Fibroblast of lung (primary cell): ENCODE measurements at regions not wholly inside any gene's neighbourhood (a gene's known extent, or its start where the extent isn't known, plus 50 kb on each side); places are given as distances from the start of the nearest gene placed in this dataset.
"Not testable (repeated sequence)": the region's sequence is repeated elsewhere in the genome, so short reads cannot be mapped to it uniquely, and the experiment has no call there.

Experiments used
- DNase-seq, 2 donors: peaks; one replicate each; pipeline versions ENCODE4 v3.0.0 to v3.0.0-alpha.2; 2010; ENCODE audit warnings: low read depth in 2 of 2
- H2AFZ ChIP-seq: 2 replicates; pipeline ENCODE4 v1.5.1; 2012; ENCODE audit warnings: low read length, control low read depth, inconsistent platforms
- H3K27ac ChIP-seq: 2 replicates; pipeline ENCODE4 v1.5.1; 2011; ENCODE audit warnings: low read length, control low read depth; ENCODE audit not compliant: insufficient read depth
- H3K27me3 ChIP-seq: 2 replicates; pipeline ENCODE4 v1.5.1; 2011; ENCODE audit warnings: mild to moderate bottlenecking, low read length; ENCODE audit not compliant: control insufficient read depth, insufficient read depth
- H3K36me3 ChIP-seq: 2 replicates; pipeline ENCODE4 v1.5.1; 2011; ENCODE audit warnings: low read length; ENCODE audit not compliant: control insufficient read depth, insufficient read depth
- H3K4me1 ChIP-seq: 2 replicates; pipeline ENCODE4 v1.5.1; 2011; ENCODE audit warnings: low read length; ENCODE audit not compliant: control insufficient read depth, insufficient read depth; ENCODE audit errors: extremely low read depth
- H3K4me2 ChIP-seq: 2 replicates; pipeline ENCODE4 v1.5.1; 2011; ENCODE audit warnings: low read length, control low read depth; ENCODE audit not compliant: insufficient read depth; ENCODE audit errors: extremely low read depth
- H3K4me3 ChIP-seq, 4 experiments: fragments of 200-600 bp in 1 of 4; sonication (generic) in 1 of 4; replicated peaks in 1 of 4; 2 replicates each; pipeline ENCODE4 v1.5.1; 2011 to 2016; ENCODE audit warnings: low read length in 4 of 4, low read depth in 3 of 4, mild to moderate bottlenecking in 3 of 4, control low read depth in 2 of 4, inconsistent platforms in 1 of 4, mixed read lengths in 1 of 4; ENCODE audit not compliant: insufficient read depth in 1 of 4; ENCODE audit errors: control extremely low read depth in 1 of 4
- H3K79me2 ChIP-seq: 2 replicates; pipeline ENCODE4 v1.5.1; 2012; ENCODE audit warnings: mild to moderate bottlenecking, low read length, inconsistent platforms; ENCODE audit not compliant: control insufficient read depth, insufficient read depth
- H3K9ac ChIP-seq: 2 replicates; pipeline ENCODE4 v1.5.1; 2011; ENCODE audit warnings: mild to moderate bottlenecking, low read length, control low read depth; ENCODE audit not compliant: insufficient read depth
- H3K9me3 ChIP-seq: 2 replicates; pipeline ENCODE4 v1.5.1; 2012; ENCODE audit warnings: low read depth, low read length; ENCODE audit not compliant: control insufficient read depth, insufficient read depth
- H4K20me1 ChIP-seq: 2 replicates; pipeline ENCODE4 v1.5.1; 2011; ENCODE audit warnings: low read length; ENCODE audit not compliant: control insufficient read depth, insufficient read depth; ENCODE audit errors: extremely low read depth
- EZH2 ChIP-seq: IDR thresholded peaks from 2 replicates; pipeline ENCODE4 v1.5.1; 2012; ENCODE audit warnings: low read length, control low read depth, mild to moderate bottlenecking; ENCODE audit errors: missing control alignments
- TF ChIP-seq, protein P1 (sequence below), 2 donors: IDR thresholded peaks in 1 of 2; conservative IDR thresholded peaks in 1 of 2; 1 replicate in 1 of 2; 2 replicates in 1 of 2; pipeline ENCODE4 v1.5.1; 2011 to 2012; ENCODE audit warnings: low read length in 2 of 2, control low read depth in 1 of 2, inconsistent platforms in 1 of 2, low read depth in 1 of 2, mild to moderate bottlenecking in 1 of 2

- DNase-seq, result no peak
- no peaks in the 10 kb centered on the region for H3K4me1 ChIP-seq
- H3K4me2 ChIP-seq, result no peak overlapping the region
- no peaks in the 10 kb centered on the region for H3K79me2 ChIP-seq
- no peaks in the 10 kb centered on the region for H4K20me1 ChIP-seq
- H3K27ac ChIP-seq, result no peak overlapping the region
- no peaks in the 10 kb centered on the region for H3K9me3 ChIP-seq
- H3K36me3 ChIP-seq, result no peaks in the 10 kb centered on the region
- H3K27me3 ChIP-seq, result no peaks in the 10 kb centered on the region
- no peak overlapping the region for H3K4me3 ChIP-seq
- no peak for TF ChIP-seq EZH2
- TF ChIP-seq, protein P1, sequence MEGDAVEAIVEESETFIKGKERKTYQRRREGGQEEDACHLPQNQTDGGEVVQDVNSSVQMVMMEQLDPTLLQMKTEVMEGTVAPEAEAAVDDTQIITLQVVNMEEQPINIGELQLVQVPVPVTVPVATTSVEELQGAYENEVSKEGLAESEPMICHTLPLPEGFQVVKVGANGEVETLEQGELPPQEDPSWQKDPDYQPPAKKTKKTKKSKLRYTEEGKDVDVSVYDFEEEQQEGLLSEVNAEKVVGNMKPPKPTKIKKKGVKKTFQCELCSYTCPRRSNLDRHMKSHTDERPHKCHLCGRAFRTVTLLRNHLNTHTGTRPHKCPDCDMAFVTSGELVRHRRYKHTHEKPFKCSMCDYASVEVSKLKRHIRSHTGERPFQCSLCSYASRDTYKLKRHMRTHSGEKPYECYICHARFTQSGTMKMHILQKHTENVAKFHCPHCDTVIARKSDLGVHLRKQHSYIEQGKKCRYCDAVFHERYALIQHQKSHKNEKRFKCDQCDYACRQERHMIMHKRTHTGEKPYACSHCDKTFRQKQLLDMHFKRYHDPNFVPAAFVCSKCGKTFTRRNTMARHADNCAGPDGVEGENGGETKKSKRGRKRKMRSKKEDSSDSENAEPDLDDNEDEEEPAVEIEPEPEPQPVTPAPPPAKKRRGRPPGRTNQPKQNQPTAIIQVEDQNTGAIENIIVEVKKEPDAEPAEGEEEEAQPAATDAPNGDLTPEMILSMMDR (conservative IDR thresholded peaks at IDR 0.05 in 1 of 2, IDR thresholded peaks at IDR 0.05 in 1 of 2; ENCODE audit: low read depth in 1 of 2, low read length in 2 of 2), result no peak
- H3K9ac ChIP-seq, result no peak overlapping the region
- no peak overlapping the region for H2AFZ ChIP-seq
Observed at GRCh38 chr12:131290255-131290959, 336.7 kb downstream of the ADGRD1 start.

DNA sequence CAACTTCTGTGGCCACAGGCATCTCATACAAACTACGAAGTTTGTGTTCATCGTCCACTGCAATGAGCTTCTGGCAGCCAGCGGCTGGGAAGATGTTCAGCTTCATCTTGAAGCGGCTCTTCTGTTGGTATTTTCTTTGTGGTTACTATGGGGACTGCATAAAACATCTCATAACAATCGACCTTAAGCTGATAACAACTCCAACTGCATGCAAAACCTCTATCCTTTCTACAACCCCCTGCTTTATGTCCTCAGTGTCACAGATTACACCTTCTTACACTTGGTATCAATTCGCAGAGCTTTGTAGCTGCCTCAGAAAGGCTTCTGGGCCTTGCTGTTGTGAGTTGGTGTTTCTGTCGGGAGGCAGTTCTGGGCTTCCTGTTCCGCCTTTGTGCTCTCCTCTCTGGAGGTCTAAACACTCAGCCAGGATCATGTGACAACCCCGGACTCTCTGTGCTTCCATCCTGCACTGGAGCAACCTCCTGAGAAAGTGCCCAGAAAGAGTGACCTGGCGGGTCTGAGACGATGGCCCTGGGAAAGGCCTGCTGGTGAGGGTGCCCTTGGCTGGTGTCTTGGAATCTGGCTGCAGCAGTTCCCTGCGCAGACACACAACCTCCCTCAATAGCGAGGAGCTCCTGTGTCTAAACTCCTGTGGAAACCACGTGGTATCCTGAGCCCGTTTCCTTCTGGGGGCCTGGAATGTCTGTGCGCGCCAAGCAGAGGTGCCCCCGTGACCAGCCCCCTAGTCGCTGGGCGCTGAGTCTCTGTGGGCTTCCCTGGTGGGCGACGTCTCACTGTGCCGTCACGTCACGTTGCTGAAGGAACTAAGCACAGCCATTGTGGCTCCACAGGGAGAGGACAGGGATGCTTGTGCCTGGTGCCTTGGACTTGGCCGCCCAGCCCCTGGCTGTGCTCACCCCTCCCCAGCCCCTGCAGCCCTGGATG, 339.6 kb downstream of the ADGRD1 start:
- H2AFZ ChIP-seq, H3K36me3 ChIP-seq, H3K4me3 ChIP-seq, H3K9me3 ChIP-seq, H3K79me2 ChIP-seq, DNase-seq, H3K9ac ChIP-seq, H3K27me3 ChIP-seq, H3K4me1 ChIP-seq, H4K20me1 ChIP-seq, H3K4me2 ChIP-seq, H3K27ac ChIP-seq: not testable (repeated sequence)

GRCh38 chr12:131294716-131295115, 341.0 kb downstream of the ADGRD1 start:
- not testable (repeated sequence) for H3K4me3 ChIP-seq, H3K9me3 ChIP-seq, H3K4me1 ChIP-seq, H3K27ac ChIP-seq, H2AFZ ChIP-seq, H3K4me2 ChIP-seq, H3K79me2 ChIP-seq, H3K27me3 ChIP-seq, DNase-seq, H3K36me3 ChIP-seq, H3K9ac ChIP-seq, H4K20me1 ChIP-seq

- H2AFZ ChIP-seq, H3K9me3 ChIP-seq, H3K4me2 ChIP-seq, H4K20me1 ChIP-seq, H3K9ac ChIP-seq, H3K4me3 ChIP-seq, H3K4me1 ChIP-seq, DNase-seq, H3K36me3 ChIP-seq, H3K27ac ChIP-seq, H3K79me2 ChIP-seq, H3K27me3 ChIP-seq: not testable (repeated sequence)
Observed at GRCh38 chr12:131295117-131295516, 341.4 kb downstream of the ADGRD1 start.

GRCh38 chr12:131295559-131295958, 341.9 kb downstream of the ADGRD1 start:
- H3K27ac ChIP-seq, H3K79me2 ChIP-seq, H3K27me3 ChIP-seq, H4K20me1 ChIP-seq, H3K4me2 ChIP-seq, H3K4me3 ChIP-seq, H3K9ac ChIP-seq, H2AFZ ChIP-seq, DNase-seq, H3K9me3 ChIP-seq, H3K4me1 ChIP-seq, H3K36me3 ChIP-seq: not testable (repeated sequence)

- H3K9me3 ChIP-seq, H3K4me3 ChIP-seq, H4K20me1 ChIP-seq, H3K4me2 ChIP-seq, H3K79me2 ChIP-seq, H3K27me3 ChIP-seq, H3K4me1 ChIP-seq, H3K27ac ChIP-seq, H2AFZ ChIP-seq, H3K9ac ChIP-seq, DNase-seq, H3K36me3 ChIP-seq: not testable (repeated sequence)
Observed at GRCh38 chr12:131296136-131296535, 342.4 kb downstream of the ADGRD1 start.
